ENCODE measurements at regions not wholly inside any gene's neighbourhood (a gene's known extent, or its start where the extent isn't known, plus 50 kb on each side); places are given as distances from the start of the nearest gene placed in this dataset.
"Not testable (repeated sequence)": the region's sequence is repeated elsewhere in the genome, so short reads cannot be mapped to it uniquely, and the experiment has no call there.

- Mint-ChIP-seq H3K4me3 (no peak overlapping the region), H3K27ac (no peak overlapping the region), H3K4me1 (no peaks in the 10 kb centered on the region), H3K36me3 (no peaks in the 10 kb centered on the region), H3K9me3 (peaks cover 0 to 5% (median 0%) of the 10 kb centered on the region in 6 donors), H3K27me3 (ENCODE audit: low read depth in 3 of 3) (no peaks in the 10 kb centered on the region)
- no peak for DNase-seq
These were observed 1277.8 kb upstream of the ZEB2 start for GRCh38 chr2:145797692-145798091.

GRCh38 chr2:145792745-145793144 is 1272.8 kb upstream of the ZEB2 start:
- H3K4me3 Mint-ChIP-seq: no peak overlapping the region
- peaks cover 0 to 4% (median 0%) of the 10 kb centered on the region in 6 donors for H3K9me3 Mint-ChIP-seq
- H3K27ac Mint-ChIP-seq: no peak overlapping the region
- H3K36me3 Mint-ChIP-seq: peaks cover 0 to 3% (median 0%) of the 10 kb centered on the region in 3 donors
- H3K4me1 Mint-ChIP-seq: no peaks in the 10 kb centered on the region
- no peak for DNase-seq
- peaks cover 0 to 1% (median 0%) of the 10 kb centered on the region in 3 donors for H3K27me3 Mint-ChIP-seq (ENCODE audit: low read depth in 3 of 3)

DNA sequence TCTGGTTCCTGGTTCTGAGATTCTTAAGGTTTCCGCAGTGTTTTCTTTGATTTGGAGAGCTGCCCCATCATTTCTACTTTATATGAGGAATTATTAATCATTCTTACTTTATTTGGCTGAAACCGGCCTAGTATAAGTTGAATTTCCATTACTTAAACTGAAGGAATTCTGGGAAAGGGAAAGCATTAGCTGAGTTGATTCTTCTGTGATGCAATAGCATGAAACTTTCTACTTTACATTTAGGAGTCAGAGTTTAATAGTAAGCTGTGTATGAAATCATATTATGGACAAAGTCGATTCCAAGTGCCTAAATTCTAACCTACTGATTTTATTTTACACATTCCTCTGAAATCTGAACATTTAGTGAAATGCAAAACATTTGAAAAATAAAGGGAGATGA is 1269.7 kb upstream of the ZEB2 start:
- Mint-ChIP-seq H3K4me1 (no peaks in the 10 kb centered on the region), H3K36me3 (peaks cover 0 to 3% (median 0%) of the 10 kb centered on the region in 3 donors), H3K27ac (no peak overlapping the region), H3K4me3 (no peak overlapping the region), H3K9me3 (peaks cover 0 to 13% (median 4%) of the 10 kb centered on the region in 6 donors), H3K27me3 (ENCODE audit: low read depth in 3 of 3) (peaks cover 0 to 1% (median 0%) of the 10 kb centered on the region in 3 donors)
- no peak for DNase-seq

- H3K4me3 Mint-ChIP-seq; H3K27me3 Mint-ChIP-seq (ENCODE audit: low read depth in 3 of 3); DNase-seq; H3K4me1 Mint-ChIP-seq; H3K36me3 Mint-ChIP-seq; H3K27ac Mint-ChIP-seq: not testable (repeated sequence)
- H3K9me3 Mint-ChIP-seq: peaks cover 0 to 13% (median 4%) of the 10 kb centered on the region in 6 donors
These were observed 1267.9 kb upstream of the ZEB2 start for GRCh38 chr2:145787597-145788361.

DNA sequence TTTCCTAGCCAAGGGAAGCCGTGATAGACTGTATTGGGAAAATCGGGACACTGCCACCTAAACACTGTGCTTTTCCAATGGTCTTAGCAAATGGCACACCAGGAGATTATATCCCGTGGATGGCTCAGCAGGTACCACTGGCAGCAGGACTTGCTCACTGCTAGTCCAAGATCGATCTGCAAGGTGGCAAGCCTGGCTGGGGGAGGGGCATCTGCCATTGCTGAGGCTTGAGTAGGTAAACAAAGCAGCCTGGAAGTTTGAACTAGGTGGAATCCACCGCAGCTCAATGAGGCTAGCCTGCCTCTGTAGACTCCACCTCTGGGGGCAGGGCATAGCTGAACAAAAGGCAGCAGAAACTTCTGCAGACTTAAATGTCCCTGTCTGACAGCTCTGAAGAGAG is 1262.7 kb upstream of the ZEB2 start:
- H3K27ac Mint-ChIP-seq; H3K4me1 Mint-ChIP-seq; H3K27me3 Mint-ChIP-seq (ENCODE audit: low read depth in 3 of 3); H3K4me3 Mint-ChIP-seq; H3K36me3 Mint-ChIP-seq; DNase-seq: not testable (repeated sequence)
- peaks cover 0 to 10% (median 3%) of the 10 kb centered on the region in 6 donors for H3K9me3 Mint-ChIP-seq

- no peak overlapping the region for H3K4me3 Mint-ChIP-seq
- no peaks in the 10 kb centered on the region for H3K4me1 Mint-ChIP-seq
- no peak overlapping the region for H3K27ac Mint-ChIP-seq
- peaks cover 0 to 2% (median 0%) of the 10 kb centered on the region in 6 donors for H3K9me3 Mint-ChIP-seq
- DNase-seq: no peak
- peaks cover 0 to 5% (median 0%) of the 10 kb centered on the region in 3 donors for H3K27me3 Mint-ChIP-seq (ENCODE audit: low read depth in 3 of 3)
- no peaks in the 10 kb centered on the region for H3K36me3 Mint-ChIP-seq
These were observed 1258.0 kb upstream of the ZEB2 start for GRCh38 chr2:145777914-145778313.

DNA sequence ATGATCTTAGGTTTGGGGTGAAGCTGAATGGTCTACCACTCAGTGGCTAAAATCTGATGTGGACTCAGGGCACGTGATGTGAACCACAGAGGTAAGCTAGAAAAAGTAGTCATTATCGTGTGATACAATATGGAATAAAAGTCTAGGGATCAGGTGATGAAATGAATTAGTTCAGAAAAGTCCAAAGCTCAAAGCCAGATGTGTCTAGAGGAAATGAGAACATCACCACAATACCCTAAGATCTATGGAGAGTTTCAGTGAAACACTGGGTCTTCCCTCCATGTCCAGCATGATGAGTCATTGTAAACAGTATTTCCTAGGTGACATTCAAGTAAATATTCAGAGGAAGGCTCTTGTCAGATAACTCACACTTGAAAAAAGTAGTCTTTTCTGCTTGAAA is 1257.4 kb upstream of the ZEB2 start:
- Mint-ChIP-seq H3K27ac (no peak overlapping the region), H3K9me3 (peaks cover 0 to 2% (median 0%) of the 10 kb centered on the region in 6 donors), H3K36me3 (no peaks in the 10 kb centered on the region), H3K4me1 (no peaks in the 10 kb centered on the region), H3K4me3 (no peak overlapping the region), H3K27me3 (ENCODE audit: low read depth in 3 of 3) (peaks cover 0 to 5% (median 0%) of the 10 kb centered on the region in 3 donors)
- no peak for DNase-seq

DNA sequence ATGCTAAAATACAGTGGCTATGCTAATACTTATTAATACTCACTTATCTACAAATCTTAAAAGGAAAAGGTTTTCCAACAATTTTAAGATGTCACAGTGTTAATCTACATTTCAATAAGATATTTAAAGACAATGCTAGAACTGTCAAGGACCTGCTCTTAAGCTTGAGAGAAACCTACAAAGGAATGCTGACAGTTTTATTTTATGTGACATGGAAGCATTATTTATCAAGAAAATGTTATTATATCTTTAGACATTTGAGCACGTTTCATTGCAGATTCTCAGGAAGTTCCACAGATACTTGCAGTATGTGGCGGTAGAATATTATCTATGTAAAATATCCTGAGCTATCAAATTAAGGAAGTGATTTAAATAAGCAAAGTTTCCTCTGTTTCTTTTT is 1255.7 kb upstream of the ZEB2 start:
- DNase-seq: no peak
- Mint-ChIP-seq H3K4me1 (no peaks in the 10 kb centered on the region), H3K9me3 (peaks cover 0 to 2% (median 0%) of the 10 kb centered on the region in 6 donors), H3K36me3 (no peaks in the 10 kb centered on the region), H3K27me3 (ENCODE audit: low read depth in 3 of 3) (peaks cover 0 to 5% (median 0%) of the 10 kb centered on the region in 3 donors), H3K27ac (no peak overlapping the region), H3K4me3 (no peak overlapping the region)

DNA sequence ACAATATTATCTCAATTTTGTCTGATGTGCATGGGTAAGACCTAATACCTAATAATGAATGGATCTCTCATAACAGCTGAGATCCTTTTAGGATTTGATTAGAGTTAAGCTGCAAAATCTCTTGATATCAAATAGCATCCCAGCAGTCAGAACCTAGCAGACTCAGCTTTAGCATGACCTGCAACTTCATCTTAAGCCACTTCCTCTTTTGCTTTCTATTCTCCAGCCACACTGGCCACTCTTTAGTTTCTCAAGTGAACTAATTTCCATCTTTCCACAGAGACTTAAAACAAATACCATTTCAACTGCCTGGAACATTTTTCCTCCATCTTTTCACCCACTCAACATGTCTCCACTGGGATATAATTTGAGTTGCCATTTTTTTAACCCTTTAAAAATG is 1251.6 kb upstream of the ZEB2 start:
- no peak overlapping the region for H3K27ac Mint-ChIP-seq
- DNase-seq: no peak
- no peaks in the 10 kb centered on the region for H3K36me3 Mint-ChIP-seq
- H3K4me3 Mint-ChIP-seq: no peak overlapping the region
- peaks cover 0 to 2% (median 0%) of the 10 kb centered on the region in 3 donors for H3K27me3 Mint-ChIP-seq (ENCODE audit: low read depth in 3 of 3)
- no peaks in the 10 kb centered on the region for H3K4me1 Mint-ChIP-seq
- no peaks in the 10 kb centered on the region for H3K9me3 Mint-ChIP-seq

DNA sequence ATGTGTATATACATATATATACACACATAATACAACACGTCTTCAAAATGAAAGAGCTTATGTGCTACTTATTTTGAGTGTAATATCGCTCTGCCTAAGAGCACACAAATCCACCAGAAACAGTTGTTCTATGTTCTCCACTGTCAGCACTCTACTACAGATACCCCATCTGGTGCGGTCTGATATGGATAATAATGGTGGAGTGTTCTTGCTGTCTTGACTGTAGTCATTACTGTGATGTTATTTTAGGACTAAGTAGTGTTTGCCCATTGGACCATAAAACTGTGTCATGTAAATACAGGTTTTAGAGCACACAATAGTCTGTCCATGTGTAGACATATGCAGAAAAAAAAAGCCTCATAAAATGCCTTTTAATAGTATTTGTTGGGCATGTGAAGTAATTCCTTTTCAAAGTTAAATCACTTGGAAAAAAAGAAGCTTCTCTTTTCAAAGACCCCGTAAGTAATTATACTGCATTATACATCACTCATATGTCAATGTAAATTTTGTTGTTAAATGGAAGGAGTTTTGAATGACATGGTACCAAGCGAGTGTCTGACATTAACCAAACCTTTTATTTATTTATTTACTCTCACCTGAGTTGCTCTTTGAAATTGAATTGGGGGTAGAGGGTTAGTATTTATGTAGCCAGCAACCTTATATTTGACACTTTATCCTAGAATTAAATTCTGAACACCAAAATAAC is 1249.2 kb upstream of the ZEB2 start:
- no peaks in the 10 kb centered on the region for H3K9me3 Mint-ChIP-seq
- H3K4me1 Mint-ChIP-seq: no peaks in the 10 kb centered on the region
- no peak for DNase-seq

DNA sequence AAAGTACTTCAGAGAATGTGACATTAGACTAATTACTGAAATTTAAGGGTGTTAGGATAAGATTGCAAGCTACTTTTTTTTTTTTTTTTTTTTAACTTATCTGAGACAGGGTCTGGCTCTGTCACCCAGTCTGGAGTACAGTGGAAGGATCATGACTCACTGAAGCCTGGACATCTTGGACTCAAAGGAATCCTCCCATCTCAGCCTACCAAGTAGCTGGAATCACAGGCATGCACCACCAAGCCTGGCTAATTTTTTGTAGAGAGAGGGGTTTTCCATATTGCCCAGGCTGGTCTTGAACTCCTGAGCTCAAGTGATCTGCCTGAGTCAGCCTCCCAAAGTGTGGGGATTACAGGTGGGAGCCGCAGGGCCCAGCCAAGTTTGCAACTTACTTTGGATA is 1246.0 kb upstream of the ZEB2 start:
- Mint-ChIP-seq H3K4me1 (no peaks in the 10 kb centered on the region), H3K27ac (no peak overlapping the region), H3K9me3 (no peaks in the 10 kb centered on the region), H3K4me3 (no peak overlapping the region), H3K27me3 (ENCODE audit: low read depth in 3 of 3) (no peaks in the 10 kb centered on the region), H3K36me3 (no peaks in the 10 kb centered on the region)
- DNase-seq: no peak

More for the DNA sequence above, 1249.2 kb upstream of the ZEB2 start:
- Mint-ChIP-seq H3K27ac (no peak overlapping the region), H3K36me3 (no peaks in the 10 kb centered on the region), H3K4me3 (no peak overlapping the region), H3K27me3 (ENCODE audit: low read depth in 3 of 3) (peaks cover 0 to 2% (median 0%) of the 10 kb centered on the region in 3 donors)

- Mint-ChIP-seq H3K4me3 (no peak overlapping the region), H3K9me3 (peaks cover 0 to 2% (median 0%) of the 10 kb centered on the region in 6 donors), H3K36me3 (no peaks in the 10 kb centered on the region), H3K4me1 (no peaks in the 10 kb centered on the region), H3K27me3 (ENCODE audit: low read depth in 3 of 3) (no peaks in the 10 kb centered on the region), H3K27ac (no peak overlapping the region)
- no peak for DNase-seq
These were observed 1244.7 kb upstream of the ZEB2 start for GRCh38 chr2:145764631-145765030.

- H3K36me3 Mint-ChIP-seq: no peaks in the 10 kb centered on the region
These were observed 1241.1 kb upstream of the ZEB2 start for GRCh38 chr2:145760781-145761649.

More at GRCh38 chr2:145760781-145761649, 1241.1 kb upstream of the ZEB2 start:
- Mint-ChIP-seq H3K27ac (no peak overlapping the region), H3K4me1 (no peaks in the 10 kb centered on the region), H3K27me3 (ENCODE audit: low read depth in 3 of 3) (no peaks in the 10 kb centered on the region), H3K4me3 (no peak overlapping the region), H3K9me3 (peaks cover 0 to 2% (median 0%) of the 10 kb centered on the region in 6 donors)
- no peak for DNase-seq
